ENCODE measurements at regions not wholly inside any gene's neighbourhood (a gene's known extent, or its start where the extent isn't known, plus 50 kb on each side); places are given as distances from the start of the nearest gene placed in this dataset.

GRCh38 chr5:122661496-122662180 lies 113.2 kb upstream of the SNX2 start:
- no peak for TF ChIP-seq CTCF (IDR thresholded peaks at IDR 0.05)
- no peak for TF ChIP-seq EP300 (IDR thresholded peaks at IDR 0.05; ENCODE audit: low read depth)

Data from transverse colon (tissue), 3 donors.